Stimulated activated CD4-positive, alpha-beta T cell treated with anti-CD3 and anti-CD28 coated beads, Interleukin-12 subunit alpha, Interleukin-12 subunit beta, amount 100 ng/mL, for 24 hours (primary cell): ENCODE measurements at regions not wholly inside any gene's neighbourhood (a gene's known extent, or its start where the extent isn't known, plus 50 kb on each side); places are given as distances from the start of the nearest gene placed in this dataset.
"Not testable (repeated sequence)": the region's sequence is repeated elsewhere in the genome, so short reads cannot be mapped to it uniquely, and the experiment has no call there.

Experiments
- DNase-seq, 2 experiments: peaks; one replicate each; pipeline ENCODE4 v3.0.0-alpha.2; 2020; ENCODE audit warnings: low read depth in 2 of 2

GRCh38 chr15:87675271-87675670, 581.3 kb downstream of the NTRK3 start:
- no peak for DNase-seq

GRCh38 chr15:87672309-87673288, 583.9 kb downstream of the NTRK3 start:
- no peak for DNase-seq

- no peak for DNase-seq
Measured at GRCh38 chr15:87671289-87671688, 585.2 kb downstream of the NTRK3 start.

- DNase-seq, result no peak
Measured at GRCh38 chr15:87669846-87670245, 586.7 kb downstream of the NTRK3 start.

GRCh38 chr15:87668768-87669564, 587.6 kb downstream of the NTRK3 start:
- DNase-seq, result not testable (repeated sequence)

- DNase-seq, result no peak
Measured at GRCh38 chr15:87667643-87668042, 588.9 kb downstream of the NTRK3 start.

GRCh38 chr15:87662575-87662974, 594.0 kb downstream of the NTRK3 start:
- no peak for DNase-seq

- no peak for DNase-seq
Measured at GRCh38 chr15:87661454-87662355, 594.8 kb downstream of the NTRK3 start.

GRCh38 chr15:87660251-87661129, 596.0 kb downstream of the NTRK3 start:
- no peak for DNase-seq

- no peak for DNase-seq
Measured at GRCh38 chr15:87656372-87656771, 600.2 kb downstream of the NTRK3 start.

GRCh38 chr15:87653646-87654045, 602.9 kb downstream of the NTRK3 start:
- DNase-seq, result no peak

- no peak for DNase-seq
Measured at GRCh38 chr15:87649175-87649574, 607.4 kb downstream of the NTRK3 start.

GRCh38 chr15:87648278-87648677, 608.3 kb downstream of the NTRK3 start:
- DNase-seq, result no peak

GRCh38 chr15:87645723-87646122, 610.8 kb downstream of the NTRK3 start:
- DNase-seq, result no peak

GRCh38 chr15:87642997-87643396, 613.5 kb downstream of the NTRK3 start:
- DNase-seq, result not testable (repeated sequence)

GRCh38 chr15:87639305-87640011, 617.1 kb downstream of the NTRK3 start:
- DNase-seq, result no peak

GRCh38 chr15:87638554-87639083, 617.9 kb downstream of the NTRK3 start:
- DNase-seq, result no peak

GRCh38 chr15:87634361-87634760, 622.2 kb downstream of the NTRK3 start:
- no peak for DNase-seq

- DNase-seq, result no peak
Measured at GRCh38 chr15:87633525-87633924, 623.0 kb downstream of the NTRK3 start.

- no peak for DNase-seq
Measured at GRCh38 chr15:87632364-87632763, 624.2 kb downstream of the NTRK3 start.
